ENCODE measurements at regions not wholly inside any gene's neighbourhood (a gene's known extent, or its start where the extent isn't known, plus 50 kb on each side); places are given as distances from the start of the nearest gene placed in this dataset.

DNA sequence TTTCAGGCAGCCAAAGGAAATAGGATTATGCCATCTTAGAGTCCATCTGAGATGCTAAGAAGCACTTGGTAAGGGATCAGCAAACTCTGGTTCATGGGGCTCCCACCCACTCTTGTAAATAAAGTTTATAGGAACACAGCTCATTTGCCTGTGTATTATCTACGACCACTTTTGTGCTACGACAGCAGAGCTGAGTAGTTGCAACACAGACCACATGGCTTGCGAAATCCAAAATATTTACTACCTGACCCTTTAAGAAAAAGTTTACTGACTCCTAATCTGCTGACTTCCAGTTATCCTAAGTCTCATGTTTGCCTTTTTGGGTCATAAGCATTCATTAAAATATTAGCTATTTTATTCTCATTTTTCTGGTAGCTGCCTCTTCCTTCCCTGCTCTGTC, 859.0 kb downstream of the QKI start:
- Histone ChIP-seq H3K4me1 (ENCODE audit: control insufficient read depth, insufficient read depth, low read length) (no peaks in the 10 kb centered on the region), H3K27me3 (ENCODE audit: control insufficient read depth, insufficient read depth, low read length) (no peaks in the 10 kb centered on the region), H3K9me3 (ENCODE audit: control insufficient read depth, low read depth, low read length) (no peaks in the 10 kb centered on the region), H3K36me3 (ENCODE audit: control insufficient read depth, insufficient read depth, low read length) (no peaks in the 10 kb centered on the region), H3K27ac (ENCODE audit: low read length) (no peak overlapping the region), H3K4me3 (ENCODE audit: low read length) (no peak overlapping the region)
- DNase-seq, result no peak
- WGBS (ENCODE audit: insufficient coverage, low lambda C conversion rate), result 100% methylated on average over 1 of the region's 3 CpGs

DNA sequence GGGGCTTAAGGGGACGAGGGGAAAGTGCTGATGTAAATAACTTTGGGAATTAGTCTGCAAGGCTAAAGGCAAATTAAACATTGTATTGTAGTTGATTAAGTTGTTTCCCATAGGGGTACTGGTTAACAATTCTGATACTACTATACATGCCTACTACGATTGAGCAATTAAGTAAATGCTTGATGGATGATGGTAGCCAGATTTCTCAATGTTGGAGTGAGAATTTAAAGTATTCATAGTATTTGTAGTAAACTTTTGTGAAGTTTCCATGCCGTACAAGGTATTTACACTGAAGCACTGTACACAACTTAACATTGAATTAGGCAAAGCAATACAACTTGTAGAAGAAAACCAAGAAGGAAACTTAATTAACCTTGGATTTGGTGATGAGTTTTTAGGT, 852.3 kb downstream of the QKI start:
- Histone ChIP-seq H3K9me3 (ENCODE audit: control insufficient read depth, low read depth, low read length) (no peaks in the 10 kb centered on the region), H3K27ac (ENCODE audit: low read length) (no peak overlapping the region), H3K4me3 (ENCODE audit: low read length) (no peak overlapping the region), H3K4me1 (ENCODE audit: control insufficient read depth, insufficient read depth, low read length) (no peaks in the 10 kb centered on the region), H3K27me3 (ENCODE audit: control insufficient read depth, insufficient read depth, low read length) (no peaks in the 10 kb centered on the region), H3K36me3 (ENCODE audit: control insufficient read depth, insufficient read depth, low read length) (no peaks in the 10 kb centered on the region)
- 71% methylated on average over 1 of the region's 3 CpGs for WGBS (ENCODE audit: insufficient coverage, low lambda C conversion rate)
- no peak for DNase-seq

DNA sequence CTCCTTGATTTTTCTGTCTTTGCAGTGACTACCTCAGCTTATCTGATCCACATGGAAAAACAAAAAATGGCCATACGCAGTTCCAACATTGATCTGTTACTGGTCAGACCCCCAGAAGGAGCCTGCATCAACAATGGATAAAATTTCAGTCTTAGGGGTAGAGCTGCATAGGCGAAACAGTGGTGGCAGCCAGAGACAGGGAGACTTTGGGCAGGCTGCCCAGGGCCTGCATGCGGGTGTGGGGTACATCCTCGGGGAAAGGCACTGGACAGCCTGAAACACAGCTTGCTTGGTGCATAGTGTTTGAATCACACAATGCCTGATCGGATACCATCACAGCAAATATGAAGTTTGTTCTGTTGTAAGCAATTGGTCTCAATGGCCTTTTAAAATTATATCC, 847.8 kb downstream of the QKI start:
- no peaks in the 10 kb centered on the region for H3K27me3 ChIP-seq (ENCODE audit: control insufficient read depth, insufficient read depth, low read length)
- no peaks in the 10 kb centered on the region for H3K36me3 ChIP-seq (ENCODE audit: control insufficient read depth, insufficient read depth, low read length)
- H3K9me3 ChIP-seq (ENCODE audit: control insufficient read depth, low read depth, low read length), result no peaks in the 10 kb centered on the region
- H3K27ac ChIP-seq (ENCODE audit: low read length), result no peak overlapping the region
- no peak overlapping the region for H3K4me3 ChIP-seq (ENCODE audit: low read length)
- no peaks in the 10 kb centered on the region for H3K4me1 ChIP-seq (ENCODE audit: control insufficient read depth, insufficient read depth, low read length)
- WGBS (ENCODE audit: insufficient coverage, low lambda C conversion rate), result no CpG with 5 or more reads among the region's 5 CpGs
- DNase-seq, result no peak

DNA sequence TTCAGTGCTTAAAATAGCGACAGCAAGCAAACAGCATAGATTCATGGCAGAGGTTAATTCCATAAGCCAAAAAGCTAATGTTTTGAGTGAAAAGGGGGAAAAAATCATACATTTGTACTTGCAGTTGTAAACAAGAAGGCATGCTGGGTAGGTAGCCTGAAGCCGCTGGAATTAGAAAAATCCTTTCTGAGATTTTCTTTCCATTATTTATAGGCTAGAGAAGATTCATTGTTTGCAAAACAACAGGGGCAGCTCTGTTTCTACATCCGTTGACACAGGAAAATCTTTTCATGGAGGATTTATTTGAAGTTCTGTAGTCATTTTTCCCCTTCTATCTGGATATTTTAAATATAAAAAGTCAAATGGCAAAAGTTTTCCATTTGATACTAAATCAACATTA, 843.9 kb downstream of the QKI start:
- H3K9me3 ChIP-seq (ENCODE audit: control insufficient read depth, low read depth, low read length), result no peaks in the 10 kb centered on the region
- H3K4me3 ChIP-seq (ENCODE audit: low read length), result no peak overlapping the region
- 59% methylated on average over 2 of the region's 3 CpGs for WGBS (ENCODE audit: insufficient coverage, low lambda C conversion rate)
- H3K36me3 ChIP-seq (ENCODE audit: control insufficient read depth, insufficient read depth, low read length), result no peaks in the 10 kb centered on the region
- H3K4me1 ChIP-seq (ENCODE audit: control insufficient read depth, insufficient read depth, low read length), result no peaks in the 10 kb centered on the region
- no peaks in the 10 kb centered on the region for H3K27me3 ChIP-seq (ENCODE audit: control insufficient read depth, insufficient read depth, low read length)
- no peak for DNase-seq
- H3K27ac ChIP-seq (ENCODE audit: low read length), result no peak overlapping the region

DNA sequence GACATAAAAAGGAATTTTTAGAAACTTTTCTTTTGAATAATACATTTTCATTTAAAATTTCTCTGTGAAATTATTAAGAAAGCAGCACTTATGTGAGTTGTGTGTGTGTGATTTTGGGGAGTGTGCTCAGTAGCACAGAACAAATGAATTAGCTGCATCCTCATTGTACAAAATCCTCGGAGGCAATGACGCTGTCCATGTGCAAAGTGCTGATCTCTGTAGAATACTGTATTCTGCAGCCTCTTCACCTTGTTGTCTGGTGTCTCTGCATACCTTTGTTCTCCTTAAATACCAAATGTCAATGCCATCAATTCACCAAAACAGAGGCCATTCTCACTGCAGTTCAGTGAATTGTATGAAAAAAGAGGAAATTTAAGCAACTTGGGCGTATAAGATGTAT, 838.4 kb downstream of the QKI start:
- no CpG with 5 or more reads among the region's 3 CpGs for WGBS (ENCODE audit: insufficient coverage, low lambda C conversion rate)
- no peak for DNase-seq
- H3K4me3 ChIP-seq (ENCODE audit: low read length), result no peak overlapping the region

DNA sequence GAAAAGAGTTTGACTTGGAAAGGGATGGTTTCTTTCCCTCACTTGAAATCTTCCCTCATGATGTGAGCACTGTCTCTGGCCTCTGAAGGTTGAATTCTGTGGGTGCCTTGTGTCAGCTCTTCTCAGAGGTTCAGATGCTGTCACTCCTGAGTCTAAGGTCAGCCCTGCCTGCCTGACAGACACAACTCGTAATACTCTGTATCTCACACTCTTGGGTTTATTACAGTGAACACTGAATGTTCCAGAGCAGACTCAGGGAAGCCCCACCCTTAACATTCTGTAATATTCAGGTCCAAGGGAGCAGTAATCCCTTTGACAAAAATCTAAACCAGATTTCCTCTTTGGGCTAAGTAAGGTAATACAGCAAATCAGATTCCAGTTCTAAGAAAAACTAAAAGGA, 837.8 kb downstream of the QKI start:
- Histone ChIP-seq H3K36me3 (ENCODE audit: control insufficient read depth, insufficient read depth, low read length) (no peaks in the 10 kb centered on the region), H3K4me1 (ENCODE audit: control insufficient read depth, insufficient read depth, low read length) (no peaks in the 10 kb centered on the region), H3K27ac (ENCODE audit: low read length) (no peak overlapping the region), H3K27me3 (ENCODE audit: control insufficient read depth, insufficient read depth, low read length) (no peaks in the 10 kb centered on the region), H3K4me3 (ENCODE audit: low read length) (no peak overlapping the region), H3K9me3 (ENCODE audit: control insufficient read depth, low read depth, low read length) (no peaks in the 10 kb centered on the region)
- DNase-seq, result no peak
- WGBS (ENCODE audit: insufficient coverage, low lambda C conversion rate), result no CpG with 5 or more reads among the region's 1 CpG

More for the DNA sequence above, 838.4 kb downstream of the QKI start:
- Histone ChIP-seq H3K27me3 (ENCODE audit: control insufficient read depth, insufficient read depth, low read length) (no peaks in the 10 kb centered on the region), H3K9me3 (ENCODE audit: control insufficient read depth, low read depth, low read length) (no peaks in the 10 kb centered on the region), H3K36me3 (ENCODE audit: control insufficient read depth, insufficient read depth, low read length) (no peaks in the 10 kb centered on the region), H3K27ac (ENCODE audit: low read length) (no peak overlapping the region), H3K4me1 (ENCODE audit: control insufficient read depth, insufficient read depth, low read length) (no peaks in the 10 kb centered on the region)

DNA sequence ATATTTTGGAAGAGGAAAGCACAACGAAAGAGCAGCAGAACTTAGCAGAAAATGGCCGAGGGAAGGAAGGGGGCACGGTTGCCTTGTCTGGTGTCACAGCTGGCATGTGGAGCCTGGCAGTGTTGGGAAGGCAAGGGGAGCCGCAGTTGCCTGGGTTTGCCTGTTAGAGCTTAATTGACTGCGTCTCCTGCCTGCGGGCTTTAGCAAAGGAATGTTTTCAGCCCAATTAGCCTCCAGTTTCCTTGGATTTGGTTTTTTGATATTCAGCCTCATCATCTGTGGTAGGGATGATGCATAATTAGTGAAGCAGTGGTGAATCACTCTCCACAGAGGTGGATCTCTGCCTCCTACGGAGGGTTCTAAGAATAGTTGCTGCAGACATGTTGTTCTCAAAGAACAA, 832.6 kb downstream of the QKI start:
- Histone ChIP-seq H3K9me3 (ENCODE audit: control insufficient read depth, low read depth, low read length) (peaks cover 2% of the 10 kb centered on the region), H3K36me3 (ENCODE audit: control insufficient read depth, insufficient read depth, low read length) (no peaks in the 10 kb centered on the region), H3K27ac (ENCODE audit: low read length) (no peak overlapping the region), H3K27me3 (ENCODE audit: control insufficient read depth, insufficient read depth, low read length) (no peaks in the 10 kb centered on the region), H3K4me3 (ENCODE audit: low read length) (no peak overlapping the region), H3K4me1 (ENCODE audit: control insufficient read depth, insufficient read depth, low read length) (no peaks in the 10 kb centered on the region)
- no CpG with 5 or more reads among the region's 7 CpGs for WGBS (ENCODE audit: insufficient coverage, low lambda C conversion rate)
- no peak for DNase-seq

DNA sequence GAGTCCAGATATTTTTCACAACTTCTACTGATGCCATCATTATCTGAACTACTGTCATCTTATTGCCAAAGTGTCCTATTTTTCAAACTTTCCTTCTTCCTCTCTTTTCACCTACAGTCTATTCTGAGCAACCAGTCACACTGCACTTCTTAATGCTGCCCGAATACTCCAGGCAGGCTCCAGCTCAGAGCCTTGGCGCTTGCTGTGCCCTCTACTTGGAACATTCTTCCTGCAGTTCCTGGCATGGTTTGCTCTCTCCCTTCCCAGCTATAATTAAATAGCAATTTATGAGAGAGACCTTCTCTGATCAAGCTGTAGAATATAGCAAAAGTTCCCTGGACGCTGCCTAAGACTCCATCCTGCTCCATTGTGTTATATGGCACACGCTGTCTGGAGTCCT, 831.6 kb downstream of the QKI start:
- peaks cover 2% of the 10 kb centered on the region for H3K9me3 ChIP-seq (ENCODE audit: control insufficient read depth, low read depth, low read length)
- H3K4me3 ChIP-seq (ENCODE audit: low read length), result no peak overlapping the region
- DNase-seq, result no peak
- H3K4me1 ChIP-seq (ENCODE audit: control insufficient read depth, insufficient read depth, low read length), result no peaks in the 10 kb centered on the region
- 60% methylated on average over 2 of the region's 4 CpGs for WGBS (ENCODE audit: insufficient coverage, low lambda C conversion rate)
- no peak overlapping the region for H3K27ac ChIP-seq (ENCODE audit: low read length)
- H3K27me3 ChIP-seq (ENCODE audit: control insufficient read depth, insufficient read depth, low read length), result no peaks in the 10 kb centered on the region
- H3K36me3 ChIP-seq (ENCODE audit: control insufficient read depth, insufficient read depth, low read length), result no peaks in the 10 kb centered on the region

DNA sequence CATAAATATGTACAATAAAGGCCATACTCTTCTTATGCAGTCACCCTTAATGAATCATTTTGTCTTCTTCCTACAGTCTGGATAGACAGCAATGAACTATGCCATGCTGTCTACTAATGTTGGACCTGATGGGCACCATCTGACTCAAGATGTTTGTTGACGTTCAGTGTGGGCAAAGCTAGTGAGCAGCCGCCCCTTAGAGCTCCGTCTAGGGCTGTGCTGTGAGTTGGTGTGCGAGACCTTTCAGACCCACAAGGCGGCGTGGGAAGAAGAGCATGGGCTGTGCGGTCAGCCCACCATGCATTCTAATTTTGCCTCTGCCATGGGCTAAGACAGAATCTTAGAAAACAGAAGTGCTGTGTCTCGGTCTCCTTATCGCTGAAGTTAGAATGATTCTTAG, 829.4 kb downstream of the QKI start:
- no peaks in the 10 kb centered on the region for H3K36me3 ChIP-seq (ENCODE audit: control insufficient read depth, insufficient read depth, low read length)
- WGBS (ENCODE audit: insufficient coverage, low lambda C conversion rate), result no CpG with 5 or more reads among the region's 9 CpGs
- no peaks in the 10 kb centered on the region for H3K27me3 ChIP-seq (ENCODE audit: control insufficient read depth, insufficient read depth, low read length)
- no peak overlapping the region for H3K4me3 ChIP-seq (ENCODE audit: low read length)
- H3K9me3 ChIP-seq (ENCODE audit: control insufficient read depth, low read depth, low read length), result peaks cover 2% of the 10 kb centered on the region
- no peak overlapping the region for H3K27ac ChIP-seq (ENCODE audit: low read length)
- no peaks in the 10 kb centered on the region for H3K4me1 ChIP-seq (ENCODE audit: control insufficient read depth, insufficient read depth, low read length)
- DNase-seq, result no peak

DNA sequence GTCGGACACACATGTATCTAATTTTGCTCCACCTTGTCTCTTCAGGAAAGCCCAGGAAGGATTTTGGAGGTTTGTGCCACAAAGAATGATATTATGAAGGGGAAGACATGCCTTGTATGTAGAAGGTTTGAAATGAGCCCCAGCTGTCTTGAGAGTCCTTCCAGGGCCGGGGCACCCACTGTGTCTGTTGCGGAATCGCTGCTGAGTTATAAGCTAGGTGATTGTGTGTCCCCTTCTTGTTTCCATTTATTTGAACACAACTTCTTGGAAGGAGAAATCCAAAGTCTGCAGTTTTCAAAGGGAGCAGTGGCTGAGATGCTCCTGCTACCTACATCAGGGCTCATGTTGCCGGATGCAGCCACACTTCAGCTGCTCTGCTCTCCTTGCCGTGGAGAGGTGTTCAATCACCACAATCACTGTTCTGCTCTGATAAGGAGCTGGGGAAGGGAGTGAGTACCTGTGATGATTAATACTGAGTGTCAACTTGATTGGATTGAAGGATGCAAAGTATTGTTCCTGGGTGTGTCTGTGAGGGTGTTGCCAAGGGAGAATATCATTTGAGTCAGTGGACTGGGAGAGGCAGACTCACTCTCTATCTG, 828.6 kb downstream of the QKI start:
- no peak overlapping the region for H3K27ac ChIP-seq (ENCODE audit: low read length)
- WGBS (ENCODE audit: insufficient coverage, low lambda C conversion rate), result no CpG with 5 or more reads among the region's 6 CpGs
- H3K36me3 ChIP-seq (ENCODE audit: control insufficient read depth, insufficient read depth, low read length), result no peaks in the 10 kb centered on the region
- no peak for DNase-seq
- no peaks in the 10 kb centered on the region for H3K27me3 ChIP-seq (ENCODE audit: control insufficient read depth, insufficient read depth, low read length)
- no peak overlapping the region for H3K4me3 ChIP-seq (ENCODE audit: low read length)
- H3K4me1 ChIP-seq (ENCODE audit: control insufficient read depth, insufficient read depth, low read length), result no peaks in the 10 kb centered on the region
- H3K9me3 ChIP-seq (ENCODE audit: control insufficient read depth, low read depth, low read length), result peaks cover 2% of the 10 kb centered on the region

DNA sequence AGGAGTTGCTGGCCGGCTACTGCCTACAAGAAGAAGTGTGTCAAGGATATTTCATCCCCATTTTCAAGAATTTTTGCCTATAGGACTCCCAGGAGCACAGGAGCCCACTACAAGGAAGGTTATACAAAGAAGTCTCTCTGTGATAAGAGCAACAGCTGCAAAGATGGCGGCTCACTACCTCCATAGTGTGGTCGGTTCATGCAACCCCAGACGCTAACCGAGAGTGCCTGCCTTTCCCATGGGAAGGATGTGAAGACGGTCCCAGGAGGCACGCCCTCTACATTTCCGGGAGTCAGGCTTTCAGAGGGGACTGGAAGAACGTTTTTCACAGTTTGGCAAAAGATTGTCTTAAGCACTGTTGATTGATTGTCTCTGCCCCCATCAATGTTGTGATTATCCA, 816.3 kb downstream of the QKI start:
- no peaks in the 10 kb centered on the region for H3K4me1 ChIP-seq (ENCODE audit: control insufficient read depth, insufficient read depth, low read length)
- no peak overlapping the region for H3K4me3 ChIP-seq (ENCODE audit: low read length)
- H3K27me3 ChIP-seq (ENCODE audit: control insufficient read depth, insufficient read depth, low read length), result no peaks in the 10 kb centered on the region
- WGBS (ENCODE audit: insufficient coverage, low lambda C conversion rate), result no CpG with 5 or more reads among the region's 9 CpGs
- H3K9me3 ChIP-seq (ENCODE audit: control insufficient read depth, low read depth, low read length), result no peaks in the 10 kb centered on the region
- no peak overlapping the region for H3K27ac ChIP-seq (ENCODE audit: low read length)
- H3K36me3 ChIP-seq (ENCODE audit: control insufficient read depth, insufficient read depth, low read length), result no peaks in the 10 kb centered on the region
- no peak for DNase-seq
